ACC112 (cell line): ENCODE measurements at regions not wholly inside any gene's neighbourhood (a gene's known extent, or its start where the extent isn't known, plus 50 kb on each side); places are given as distances from the start of the nearest gene placed in this dataset.

Source experiments
- H2AFZ ChIP-seq: fragments of 200-600 bp; sonication (generic); one replicate; pipeline ENCODE4 v1.6.0; 2017; ENCODE audit warnings: antibody characterized with exemption, low read length; ENCODE audit not compliant: unreplicated experiment
- H3K27ac ChIP-seq: fragments of 200-600 bp; sonication (generic); 2 replicates; pipeline ENCODE4 v1.5.1; 2014; ENCODE audit warnings: low read depth, mild to moderate bottlenecking, antibody characterized with exemption, low read length, moderate library complexity
- H3K27me3 ChIP-seq: fragments of 200-600 bp; sonication (generic); 2 replicates; pipeline ENCODE4 v1.6.1; 2014; ENCODE audit warnings: mild to moderate bottlenecking, antibody characterized with exemption, low read length, moderate library complexity, mixed read lengths; ENCODE audit not compliant: insufficient read depth
- H3K36me3 ChIP-seq: fragments of 200-600 bp; sonication (generic); 2 replicates; pipeline ENCODE4 v1.6.1; 2016; ENCODE audit warnings: mild to moderate bottlenecking, antibody characterized with exemption, low read length, moderate library complexity, mixed read lengths; ENCODE audit not compliant: insufficient read depth
- H3K4me1 ChIP-seq: fragments of 200-600 bp; sonication (generic); one replicate; pipeline ENCODE4 v1.6.1; 2016; ENCODE audit warnings: low read length, mixed read lengths; ENCODE audit not compliant: insufficient read depth, unreplicated experiment, control insufficient read depth
- H3K4me3 ChIP-seq: fragments of 200-600 bp; sonication (generic); 2 replicates; pipeline ENCODE4 v1.5.1; 2014; ENCODE audit warnings: mild to moderate bottlenecking, low read depth, low read length
- H3K79me2 ChIP-seq: fragments of 200-600 bp; sonication (generic); one replicate; pipeline ENCODE4 v1.6.0; 2016; ENCODE audit warnings: low read length; ENCODE audit not compliant: control insufficient read depth, unreplicated experiment, insufficient read depth

DNA sequence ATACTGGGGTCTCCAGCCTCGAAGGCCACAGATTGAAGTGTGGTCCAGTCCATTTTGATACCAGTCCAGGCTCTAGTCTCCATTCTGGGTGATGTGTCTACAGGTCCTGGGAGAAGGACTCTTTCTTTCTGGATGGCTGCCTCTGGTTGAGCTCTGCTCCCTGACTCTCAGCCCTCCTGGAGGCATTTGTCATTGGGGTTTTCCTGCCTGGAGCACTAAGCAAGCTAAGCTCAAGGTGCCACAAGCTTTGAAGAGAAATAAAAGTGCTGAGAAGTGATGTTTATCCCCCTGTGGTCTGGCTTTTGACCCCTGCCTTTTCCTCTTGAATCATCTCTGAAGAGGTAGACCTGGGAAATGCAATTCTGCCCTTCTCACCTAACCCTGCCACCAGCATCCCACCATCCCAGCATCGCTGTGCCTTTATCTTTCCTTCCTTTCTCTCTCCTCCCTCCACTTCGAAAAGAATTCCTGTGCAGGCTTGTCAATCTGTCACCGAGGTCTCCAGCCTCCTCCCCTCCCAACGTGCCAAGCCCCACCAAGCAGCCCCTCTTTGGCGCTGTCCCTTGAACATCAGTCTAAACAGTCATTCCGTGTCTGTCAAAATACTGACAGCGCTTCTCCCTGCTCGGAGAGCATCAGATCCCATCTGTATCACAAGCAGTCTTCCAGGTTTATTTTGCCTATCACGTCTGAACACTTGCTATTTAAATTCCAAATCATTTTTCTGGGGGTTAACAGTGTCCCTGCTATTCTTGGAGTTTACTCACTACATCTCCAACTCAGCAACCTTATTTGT lies 334.6 kb upstream of the SLC14A2 start:
- H3K79me2 ChIP-seq: no peaks in the 10 kb centered on the region
- no peak overlapping the region for H2AFZ ChIP-seq
- H3K27ac ChIP-seq: no peak overlapping the region
- no peaks in the 10 kb centered on the region for H3K36me3 ChIP-seq
- peaks cover 11% of the 10 kb centered on the region; the same call in 1 of the 2 replicates for H3K27me3 ChIP-seq
- no peak overlapping the region for H3K4me3 ChIP-seq
- H3K4me1 ChIP-seq: no peaks in the 10 kb centered on the region

- no peaks in the 10 kb centered on the region for H3K79me2 ChIP-seq
- peaks cover 13% of the 10 kb centered on the region for H3K27me3 ChIP-seq
- H3K27ac ChIP-seq: no peak overlapping the region
Observed at GRCh38 chr18:45282101-45282812, 333.0 kb upstream of the SLC14A2 start.

DNA sequence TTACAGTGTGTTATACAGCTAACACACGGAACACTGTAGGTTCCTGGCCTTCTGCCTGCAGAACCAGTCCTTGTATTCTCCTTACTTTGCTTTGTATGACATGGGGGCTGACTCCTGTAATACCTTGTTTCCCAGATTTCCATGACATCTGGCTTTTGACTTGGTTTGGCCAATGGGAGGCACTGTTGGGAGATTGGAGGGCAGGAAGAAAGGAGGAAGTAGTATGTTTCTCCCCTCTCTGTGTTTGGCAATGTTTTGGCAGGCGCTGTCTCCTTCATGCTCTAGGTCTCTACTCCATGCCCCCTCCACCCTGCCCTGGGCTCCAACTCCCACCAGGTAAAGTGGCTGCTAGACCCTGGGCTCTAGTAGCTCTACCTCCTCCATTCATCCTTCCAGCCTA lies 331.1 kb upstream of the SLC14A2 start:
- Histone ChIP-seq H3K36me3 (no peaks in the 10 kb centered on the region), H3K79me2 (no peaks in the 10 kb centered on the region), H3K27ac (no peak overlapping the region), H3K4me3 (no peak overlapping the region), H2AFZ (no peak overlapping the region), H3K27me3 (peaks cover 13% of the 10 kb centered on the region), H3K4me1 (no peaks in the 10 kb centered on the region)

More at GRCh38 chr18:45282101-45282812, 333.0 kb upstream of the SLC14A2 start:
- H3K36me3 ChIP-seq: no peaks in the 10 kb centered on the region
- no peak overlapping the region for H2AFZ ChIP-seq
- H3K4me3 ChIP-seq: no peak overlapping the region
- no peaks in the 10 kb centered on the region for H3K4me1 ChIP-seq

GRCh38 chr18:45284851-45285250 lies 330.4 kb upstream of the SLC14A2 start:
- H3K4me1 ChIP-seq: no peaks in the 10 kb centered on the region
- H3K27me3 ChIP-seq: peaks cover 18% of the 10 kb centered on the region
- no peak overlapping the region for H3K4me3 ChIP-seq
- no peak overlapping the region for H3K27ac ChIP-seq
- H3K36me3 ChIP-seq: no peaks in the 10 kb centered on the region
- H2AFZ ChIP-seq: no peak overlapping the region
- no peaks in the 10 kb centered on the region for H3K79me2 ChIP-seq

DNA sequence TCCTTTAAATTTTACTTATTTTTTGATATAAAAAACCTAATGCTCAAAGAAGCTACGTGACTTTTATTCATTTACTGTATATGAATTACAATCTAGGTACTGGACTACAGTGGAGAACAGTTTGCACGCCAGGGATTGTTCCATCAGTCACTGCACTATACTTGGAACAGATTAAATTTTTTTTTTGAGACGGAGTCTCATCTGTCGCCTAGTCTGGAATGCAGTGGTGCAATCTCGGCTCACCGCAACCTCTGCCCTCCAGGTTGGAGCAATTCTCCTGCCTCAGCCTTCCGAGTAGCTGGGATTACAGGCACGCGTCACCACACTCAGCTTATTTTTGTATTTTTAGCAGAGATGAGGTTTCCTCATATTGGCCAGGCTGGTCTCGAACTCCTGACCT lies 330.0 kb upstream of the SLC14A2 start:
- Histone ChIP-seq H3K27me3 (peaks cover 18% of the 10 kb centered on the region), H3K27ac (no peak overlapping the region), H3K4me1 (no peaks in the 10 kb centered on the region), H3K79me2 (no peaks in the 10 kb centered on the region), H3K4me3 (no peak overlapping the region), H3K36me3 (no peaks in the 10 kb centered on the region), H2AFZ (no peak overlapping the region)

- no peak overlapping the region for H2AFZ ChIP-seq
- no peaks in the 10 kb centered on the region for H3K4me1 ChIP-seq
- no peak overlapping the region for H3K27ac ChIP-seq
- H3K4me3 ChIP-seq: no peak overlapping the region
- H3K79me2 ChIP-seq: no peaks in the 10 kb centered on the region
- H3K36me3 ChIP-seq: no peaks in the 10 kb centered on the region
- H3K27me3 ChIP-seq: peaks cover 24% of the 10 kb centered on the region
Observed at GRCh38 chr18:45286431-45286830, 328.8 kb upstream of the SLC14A2 start.

DNA sequence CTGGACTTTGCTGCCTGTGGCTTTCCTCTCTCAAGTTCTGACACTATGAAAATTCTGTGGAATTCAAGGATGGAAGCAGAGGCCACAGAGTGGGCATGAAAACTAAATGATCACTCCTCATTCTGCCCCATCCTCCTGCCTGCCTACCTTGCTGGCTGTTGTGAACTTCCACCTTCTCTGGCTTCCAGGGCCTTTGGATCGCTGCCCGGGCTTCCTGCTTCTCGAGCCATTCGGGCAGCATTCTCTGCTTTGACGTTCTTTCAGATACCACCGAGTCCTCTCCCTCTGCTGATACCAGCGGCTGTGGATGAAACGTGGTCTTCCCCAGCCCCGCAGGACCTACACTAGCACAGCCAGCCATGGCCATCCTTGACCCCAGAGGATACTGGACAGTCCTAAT lies 327.7 kb upstream of the SLC14A2 start:
- Histone ChIP-seq H3K27ac (no peak overlapping the region), H3K4me3 (no peak overlapping the region), H2AFZ (no peak overlapping the region), H3K27me3 (peaks cover 27% of the 10 kb centered on the region), H3K36me3 (no peaks in the 10 kb centered on the region), H3K79me2 (no peaks in the 10 kb centered on the region), H3K4me1 (no peaks in the 10 kb centered on the region)

GRCh38 chr18:45290364-45290763 lies 324.9 kb upstream of the SLC14A2 start:
- H3K4me3 ChIP-seq: no peak overlapping the region

DNA sequence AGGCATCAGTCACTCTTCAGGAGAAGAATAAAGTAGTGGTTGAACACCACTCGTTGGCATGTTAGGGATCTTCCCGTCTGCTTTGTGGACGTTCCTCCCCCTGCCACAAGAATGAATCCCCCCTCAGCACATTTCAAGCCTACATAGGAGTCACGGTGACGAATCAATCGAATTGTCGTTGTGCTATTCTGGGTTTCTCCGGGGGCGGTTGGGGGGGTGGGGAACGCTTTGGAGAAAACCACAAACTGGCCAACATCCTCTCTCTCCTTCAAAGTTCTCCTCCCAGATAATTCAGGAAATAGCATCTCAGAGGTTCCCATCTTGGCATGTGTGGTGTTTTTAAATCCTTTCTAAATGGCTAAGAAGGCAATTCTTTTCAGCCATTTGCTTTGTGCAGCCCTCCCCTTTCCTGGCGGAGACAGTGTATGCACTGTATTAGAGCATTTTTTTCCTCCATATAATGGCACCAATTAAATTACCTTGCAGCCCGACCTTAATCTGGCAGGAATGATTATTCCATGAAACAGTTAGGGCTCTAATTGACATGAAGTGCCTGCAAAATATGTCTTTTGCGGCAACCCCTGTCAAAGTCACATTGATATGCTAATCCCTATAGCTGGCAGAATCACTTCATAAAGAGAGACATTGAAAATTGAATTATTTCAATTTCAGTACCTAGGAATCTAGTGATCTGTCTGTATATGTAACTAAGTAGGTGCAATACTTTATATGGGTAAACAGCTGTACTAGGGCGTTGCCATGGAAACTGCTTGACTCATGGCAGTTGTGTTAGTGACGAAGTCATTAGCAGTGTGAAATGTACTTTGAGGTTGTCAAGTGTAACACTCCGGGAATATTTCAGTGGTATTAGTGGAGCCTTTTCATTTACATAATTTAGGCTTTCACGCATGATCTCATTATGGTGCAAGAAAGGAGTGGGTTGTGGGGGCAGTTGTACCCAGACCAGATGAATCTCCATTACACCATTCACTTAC lies 323.4 kb upstream of the SLC14A2 start:
- Histone ChIP-seq H2AFZ (no peak overlapping the region), H3K36me3 (no peaks in the 10 kb centered on the region), H3K4me1 (no peaks in the 10 kb centered on the region), H3K79me2 (no peaks in the 10 kb centered on the region), H3K27ac (no peak overlapping the region), H3K4me3 (no peak overlapping the region), H3K27me3 (peaks cover 30% of the 10 kb centered on the region)

More at GRCh38 chr18:45290364-45290763, 324.9 kb upstream of the SLC14A2 start:
- Histone ChIP-seq H3K27me3 (peaks cover 28% of the 10 kb centered on the region), H3K79me2 (no peaks in the 10 kb centered on the region), H2AFZ (no peak overlapping the region), H3K4me1 (no peaks in the 10 kb centered on the region), H3K27ac (no peak overlapping the region), H3K36me3 (no peaks in the 10 kb centered on the region)

DNA sequence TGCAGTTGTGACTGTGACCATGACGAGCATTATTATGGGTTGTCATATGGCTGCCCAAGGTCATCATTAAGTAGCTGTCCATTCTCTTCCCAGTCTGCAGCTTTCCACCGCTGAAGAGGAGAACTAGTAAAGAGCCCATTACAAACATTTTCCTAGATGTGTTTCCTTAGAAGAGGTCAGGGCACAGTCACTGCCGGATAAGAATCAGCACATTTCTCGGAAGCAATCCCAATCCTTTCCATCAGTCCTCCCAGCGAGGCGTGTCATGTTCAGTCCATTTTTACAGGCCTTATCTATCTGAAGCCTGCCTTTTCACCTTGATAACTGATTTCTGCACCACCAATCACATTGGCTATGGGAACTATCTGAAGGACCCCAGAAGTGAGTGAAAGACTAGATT lies 319.9 kb upstream of the SLC14A2 start:
- H3K4me1 ChIP-seq: no peaks in the 10 kb centered on the region
- H3K79me2 ChIP-seq: no peaks in the 10 kb centered on the region
- H2AFZ ChIP-seq: no peak overlapping the region
- no peak overlapping the region for H3K27ac ChIP-seq
- no peaks in the 10 kb centered on the region for H3K36me3 ChIP-seq
- H3K27me3 ChIP-seq: peaks cover 38% of the 10 kb centered on the region
- H3K4me3 ChIP-seq: no peak overlapping the region
